NCI-H2196 (cell line): ENCODE measurements at regions not wholly inside any gene's neighbourhood (a gene's known extent, or its start where the extent isn't known, plus 50 kb on each side); places are given as distances from the start of the nearest gene placed in this dataset.
"Not testable (repeated sequence)": the region's sequence is repeated elsewhere in the genome, so short reads cannot be mapped to it uniquely, and the experiment has no call there.

Source experiments
- DNase-seq: peaks from one replicate; lab custom pipeline; 2025; ENCODE audit not compliant: unreplicated experiment; lab: John Stamatoyannopoulos, UW

GRCh38 chr13:44668688-44669087, 92.6 kb upstream of the TSC22D1 start:
- no peak for DNase-seq

- no peak for DNase-seq
Observed at GRCh38 chr13:44667943-44668342, 91.8 kb upstream of the TSC22D1 start.

- not testable (repeated sequence) for DNase-seq
Observed at GRCh38 chr13:44666538-44666937, 90.4 kb upstream of the TSC22D1 start.

GRCh38 chr13:44664308-44664707, 88.2 kb upstream of the TSC22D1 start:
- no peak for DNase-seq

- no peak for DNase-seq
Observed at GRCh38 chr13:44662515-44662914, 86.4 kb upstream of the TSC22D1 start.

- no peak for DNase-seq
Observed at GRCh38 chr13:44661936-44662335, 85.8 kb upstream of the TSC22D1 start.

GRCh38 chr13:44660050-44660449, 83.9 kb upstream of the TSC22D1 start:
- no peak for DNase-seq

- DNase-seq = no peak
Observed at GRCh38 chr13:44652962-44653660, 77.0 kb upstream of the TSC22D1 start.

- no peak for DNase-seq
Observed at GRCh38 chr13:44652168-44652567, 76.0 kb upstream of the TSC22D1 start.

GRCh38 chr13:44651724-44652123, 75.6 kb upstream of the TSC22D1 start:
- DNase-seq = no peak

GRCh38 chr13:44651209-44651608, 75.1 kb upstream of the TSC22D1 start:
- DNase-seq = no peak

GRCh38 chr13:44649834-44650233, 73.7 kb upstream of the TSC22D1 start:
- no peak for DNase-seq

- DNase-seq = no peak
Observed at GRCh38 chr13:44649104-44649428, 72.9 kb upstream of the TSC22D1 start.

- DNase-seq = no peak
Observed at GRCh38 chr13:44648392-44649103, 72.4 kb upstream of the TSC22D1 start.

- not testable (repeated sequence) for DNase-seq
Observed at GRCh38 chr13:44647560-44647959, 71.4 kb upstream of the TSC22D1 start.

GRCh38 chr13:44646044-44646443, 69.9 kb upstream of the TSC22D1 start:
- DNase-seq = no peak

- DNase-seq = no peak
Observed at GRCh38 chr13:44643256-44643655, 67.1 kb upstream of the TSC22D1 start.

- DNase-seq = no peak
Observed at GRCh38 chr13:44637581-44637980, 61.5 kb upstream of the TSC22D1 start.

- DNase-seq = no peak
Observed at GRCh38 chr13:44629465-44630183, 53.5 kb upstream of the TSC22D1 start.

GRCh38 chr13:44628826-44629225, 52.7 kb upstream of the TSC22D1 start:
- DNase-seq = not testable (repeated sequence)

- no peak for DNase-seq
Observed at GRCh38 chr13:44627441-44627840, 51.3 kb upstream of the TSC22D1 start.

- DNase-seq = no peak
Observed at GRCh38 chr13:44626176-44626575, 50.0 kb upstream of the TSC22D1 start.
